ENCODE measurements at regions not wholly inside any gene's neighbourhood (a gene's known extent, or its start where the extent isn't known, plus 50 kb on each side); places are given as distances from the start of the nearest gene placed in this dataset.

DNA sequence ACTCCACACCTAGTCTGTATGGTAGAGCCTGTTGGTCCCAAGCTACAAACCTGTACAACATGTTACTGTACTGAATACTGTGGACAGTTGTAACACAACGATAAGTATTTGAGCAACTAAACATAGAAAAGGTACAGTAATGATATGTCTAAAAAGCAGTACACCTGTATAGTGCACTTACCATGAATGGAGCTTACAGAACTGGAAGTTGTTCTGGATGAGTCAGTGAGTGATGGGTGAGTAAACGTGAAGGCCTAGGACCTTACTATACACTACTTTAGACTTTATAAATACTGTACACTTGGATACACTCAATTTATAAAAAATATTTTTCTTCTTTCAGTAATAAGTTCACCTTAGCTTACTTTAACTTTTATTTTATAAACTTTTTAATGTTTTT, 104.0 kb downstream of the TMA16 start:
- TF ChIP-seq CTCF (IDR thresholded peaks at IDR 0.05) (no peak), POLR2A (IDR thresholded peaks at IDR 0.05) (no peak)
